Mesenchymal stem cell (in vitro differentiated cells and primary cell): ENCODE measurements at regions not wholly inside any gene's neighbourhood (a gene's known extent, or its start where the extent isn't known, plus 50 kb on each side); places are given as distances from the start of the nearest gene placed in this dataset.

ENCODE experiments used
- DNase-seq: peaks from one replicate; pipeline ENCODE4 v3.0.0-alpha.2; 2013
- H2AFZ ChIP-seq: one replicate; pipeline ENCODE4 v1.6.1; 2013; ENCODE audit warnings: low read depth, mild to moderate bottlenecking, control low read depth, inconsistent platforms, low read length, moderate library complexity
- H2AK5ac ChIP-seq: 2 replicates; pipeline ENCODE4 v1.6.1; 2013; ENCODE audit warnings: low read length, moderate library complexity, mild to moderate bottlenecking, inconsistent platforms; ENCODE audit not compliant: severe bottlenecking
- H2BK120ac ChIP-seq: one replicate; pipeline ENCODE4 v1.6.1; 2013; ENCODE audit warnings: low read depth, mild to moderate bottlenecking, inconsistent platforms, low read length, moderate library complexity
- H2BK12ac ChIP-seq, 2 experiments: one replicate each; pipeline ENCODE4 v1.6.1; 2013; ENCODE audit warnings: inconsistent platforms in 2 of 2, low read length in 2 of 2, mild to moderate bottlenecking in 2 of 2, moderate library complexity in 2 of 2, control low read depth in 1 of 2
- H2BK15ac ChIP-seq: one replicate; pipeline ENCODE4 v1.6.1; 2013; ENCODE audit warnings: mild to moderate bottlenecking, low read depth, inconsistent platforms; ENCODE audit not compliant: poor library complexity, severe bottlenecking
- H2BK5ac ChIP-seq: 2 replicates; pipeline ENCODE4 v1.6.1; 2013; ENCODE audit warnings: low read depth, mild to moderate bottlenecking, low read length, control low read depth, inconsistent platforms; ENCODE audit not compliant: poor library complexity, severe bottlenecking
- H3K14ac ChIP-seq, 2 experiments: one replicate each; pipeline ENCODE4 v1.6.1; 2013; ENCODE audit warnings: inconsistent platforms in 2 of 2, low read length in 2 of 2, control low read depth in 1 of 2, mild to moderate bottlenecking in 1 of 2, moderate library complexity in 1 of 2
- H3K18ac ChIP-seq, 2 experiments: one replicate each; pipeline ENCODE4 v1.6.1; 2013; ENCODE audit warnings: inconsistent platforms in 2 of 2, low read length in 2 of 2, control low read depth in 1 of 2, low read depth in 1 of 2, mild to moderate bottlenecking in 1 of 2
- H3K23ac ChIP-seq, 2 experiments: one replicate each; pipeline ENCODE4 v1.6.1; 2013; ENCODE audit warnings: inconsistent platforms in 2 of 2, low read length in 2 of 2, mild to moderate bottlenecking in 2 of 2, moderate library complexity in 2 of 2, control low read depth in 1 of 2
- H3K27ac ChIP-seq: 2 replicates; pipeline ENCODE4 v1.5.1; 2013; ENCODE audit warnings: mild to moderate bottlenecking, moderate library complexity, low read length, control low read depth, inconsistent platforms; ENCODE audit not compliant: poor library complexity, severe bottlenecking
- H3K27me3 ChIP-seq, 2 experiments: 2 replicates each; pipeline versions ENCODE4 v1.6.1 to v1.7.0; 2013; ENCODE audit warnings: low read length in 2 of 2, mild to moderate bottlenecking in 2 of 2, moderate library complexity in 2 of 2, control low read depth in 1 of 2, inconsistent platforms in 1 of 2; ENCODE audit not compliant: control insufficient read depth in 1 of 2, insufficient read depth in 1 of 2
- H3K36me3 ChIP-seq, 2 experiments: 2 replicates each; pipeline versions ENCODE4 v1.6.1 to v1.7.0; 2013; ENCODE audit warnings: low read length in 2 of 2, control low read depth in 1 of 2, inconsistent platforms in 1 of 2, low read depth in 1 of 2, mild to moderate bottlenecking in 1 of 2; ENCODE audit not compliant: insufficient read depth in 2 of 2, control insufficient read depth in 1 of 2
- H3K4ac ChIP-seq, 2 experiments: one replicate each; pipeline ENCODE4 v1.6.1; 2013; ENCODE audit warnings: inconsistent platforms in 2 of 2, low read length in 2 of 2, mild to moderate bottlenecking in 2 of 2, moderate library complexity in 2 of 2, control low read depth in 1 of 2, low read depth in 1 of 2
- H3K4me1 ChIP-seq: 2 replicates; pipeline ENCODE4 v1.6.1; 2013; ENCODE audit warnings: low read depth, low read length, control low read depth; ENCODE audit not compliant: control insufficient read depth, insufficient read depth
- H3K4me2 ChIP-seq: 2 replicates; pipeline ENCODE4 v1.6.1; 2013; ENCODE audit warnings: low read length, mild to moderate bottlenecking, inconsistent platforms; ENCODE audit not compliant: poor library complexity, severe bottlenecking
- H3K4me3 ChIP-seq, 2 experiments: 2 replicates each; pipeline versions ENCODE4 v1.5.1 to v1.7.0; 2013; ENCODE audit warnings: low read length in 2 of 2, mild to moderate bottlenecking in 2 of 2, control low read depth in 1 of 2, low read depth in 1 of 2; ENCODE audit not compliant: insufficient read depth in 1 of 2
- H3K79me1 ChIP-seq: replicated peaks from 2 replicates; pipeline ENCODE4 v1.6.1; 2013; ENCODE audit warnings: mild to moderate bottlenecking, control low read depth, low read length, inconsistent platforms; ENCODE audit not compliant: poor library complexity, severe bottlenecking
- H3K9ac ChIP-seq: 2 replicates; pipeline ENCODE4 v1.7.0; 2013; ENCODE audit warnings: mild to moderate bottlenecking, low read length, moderate library complexity
- H3K9me3 ChIP-seq: 2 replicates; pipeline ENCODE4 v1.7.0; 2013; ENCODE audit warnings: mild to moderate bottlenecking, low read length; ENCODE audit not compliant: control insufficient read depth
- H4K8ac ChIP-seq: one replicate; pipeline ENCODE4 v1.6.1; 2013; ENCODE audit warnings: inconsistent platforms, mild to moderate bottlenecking, low read length, moderate library complexity
- H4K91ac ChIP-seq: one replicate; pipeline ENCODE4 v1.6.1; 2013; ENCODE audit warnings: mild to moderate bottlenecking, low read length, inconsistent platforms
- WGBS: methylation state at CpG from one replicate; pipeline ENCODE4 v1.1.7; 2013; ENCODE audit warnings: mixed read lengths; 5-methylcytosine and 5-hydroxymethylcytosine counted together

GRCh38 chr2:81551040-81551634 lies 1246.6 kb upstream of the LRRTM1 start:
- H2AFZ ChIP-seq, result no peak overlapping the region

GRCh38 chr2:81550277-81550676 lies 1245.7 kb upstream of the LRRTM1 start:
- WGBS, result no CpG with 5 or more reads among the region's 3 CpGs
- Histone ChIP-seq H3K79me1 (no peaks in the 10 kb centered on the region), H3K4ac (no peak overlapping the region), H2BK5ac (no peak overlapping the region), H3K9ac (no peak overlapping the region), H3K27ac (no peak overlapping the region), H4K91ac (no peak overlapping the region), H2BK120ac (no peak overlapping the region), H3K4me2 (no peak overlapping the region), H3K9me3 (peaks cover 5% of the 10 kb centered on the region), H3K4me1 (no peaks in the 10 kb centered on the region), H4K8ac (no peak overlapping the region), H3K18ac (no peak overlapping the region), H3K27me3 (no peaks in the 10 kb centered on the region), H3K14ac (no peak overlapping the region), H2BK12ac (no peak overlapping the region), H3K36me3 (no peaks in the 10 kb centered on the region), H3K23ac (no peak overlapping the region), H2AK5ac (no peak overlapping the region), H3K4me3 (no peak overlapping the region), H2AFZ (no peak overlapping the region), H2BK15ac (no peak overlapping the region)
- no peak for DNase-seq

More at GRCh38 chr2:81551040-81551634, 1246.6 kb upstream of the LRRTM1 start:
- no peak overlapping the region for H3K23ac ChIP-seq
- no peak overlapping the region for H2BK120ac ChIP-seq
- peaks cover 9% of the 10 kb centered on the region for H3K9me3 ChIP-seq
- no peak overlapping the region for H2BK5ac ChIP-seq
- no peaks in the 10 kb centered on the region for H3K79me1 ChIP-seq
- no peaks in the 10 kb centered on the region for H3K4me1 ChIP-seq
- no peak overlapping the region for H3K18ac ChIP-seq
- H3K4me3 ChIP-seq, result no peak overlapping the region
- H3K36me3 ChIP-seq, result no peaks in the 10 kb centered on the region
- H3K4me2 ChIP-seq, result no peak overlapping the region
- 81% methylated on average over 3 of the region's 3 CpGs for WGBS
- no peak overlapping the region for H3K14ac ChIP-seq
- no peak overlapping the region for H4K8ac ChIP-seq
- no peaks in the 10 kb centered on the region for H3K27me3 ChIP-seq
- no peak overlapping the region for H2BK12ac ChIP-seq
- H3K9ac ChIP-seq, result no peak overlapping the region
- no peak overlapping the region for H3K4ac ChIP-seq
- H3K27ac ChIP-seq, result no peak overlapping the region
- DNase-seq, result no peak
- H4K91ac ChIP-seq, result no peak overlapping the region
- H2AK5ac ChIP-seq, result no peak overlapping the region
- H2BK15ac ChIP-seq, result no peak overlapping the region

- H3K23ac ChIP-seq, result no peak overlapping the region
- WGBS, result 72% methylated on average over 5 of the region's 5 CpGs
These were observed 1245.1 kb upstream of the LRRTM1 start for GRCh38 chr2:81549646-81550045.

GRCh38 chr2:81545626-81546025 lies 1241.1 kb upstream of the LRRTM1 start:
- Histone ChIP-seq H2AK5ac (no peak overlapping the region), H3K4me2 (no peak overlapping the region), H3K4me1 (no peaks in the 10 kb centered on the region), H3K27me3 (no peaks in the 10 kb centered on the region), H3K4me3 (no peak overlapping the region), H3K4ac (no peak overlapping the region), H3K27ac (no peak overlapping the region), H2BK12ac (no peak overlapping the region), H3K18ac (no peak overlapping the region), H2AFZ (no peak overlapping the region), H2BK15ac (no peak overlapping the region), H3K36me3 (no peaks in the 10 kb centered on the region), H3K14ac (no peak overlapping the region), H2BK120ac (no peak overlapping the region), H3K9me3 (no peaks in the 10 kb centered on the region), H4K8ac (no peak overlapping the region), H3K79me1 (no peaks in the 10 kb centered on the region), H3K9ac (no peak overlapping the region), H3K23ac (no peak overlapping the region), H4K91ac (no peak overlapping the region), H2BK5ac (no peak overlapping the region)
- DNase-seq, result no peak
- 50% methylated on average over 1 of the region's 2 CpGs for WGBS

More at GRCh38 chr2:81549646-81550045, 1245.1 kb upstream of the LRRTM1 start:
- H4K91ac ChIP-seq, result no peak overlapping the region
- no peak overlapping the region for H3K4ac ChIP-seq
- H2BK15ac ChIP-seq, result no peak overlapping the region
- H3K4me2 ChIP-seq, result no peak overlapping the region
- H3K9ac ChIP-seq, result no peak overlapping the region
- no peak overlapping the region for H3K14ac ChIP-seq
- H2BK12ac ChIP-seq, result no peak overlapping the region
- DNase-seq, result no peak
- no peak overlapping the region for H3K27ac ChIP-seq
- no peaks in the 10 kb centered on the region for H3K4me1 ChIP-seq
- no peak overlapping the region for H4K8ac ChIP-seq
- H2AK5ac ChIP-seq, result no peak overlapping the region
- H3K18ac ChIP-seq, result no peak overlapping the region
- no peak overlapping the region for H2AFZ ChIP-seq
- H2BK120ac ChIP-seq, result no peak overlapping the region
- H3K9me3 ChIP-seq, result no peaks in the 10 kb centered on the region
- no peaks in the 10 kb centered on the region for H3K27me3 ChIP-seq
- no peaks in the 10 kb centered on the region for H3K36me3 ChIP-seq
- H2BK5ac ChIP-seq, result no peak overlapping the region
- H3K4me3 ChIP-seq, result no peak overlapping the region
- H3K79me1 ChIP-seq, result no peaks in the 10 kb centered on the region
